H1 (cell line): ENCODE measurements at regions not wholly inside any gene's neighbourhood (a gene's known extent, or its start where the extent isn't known, plus 50 kb on each side); places are given as distances from the start of the nearest gene placed in this dataset.

ENCODE experiments used
- CTCF ChIA-PET: fragments of 300-600 bp; sonication (Branson Sonifier 250); formaldehyde crosslinking; loops from one replicate; lab custom pipeline; 2021; ENCODE audit not compliant: partially characterized antibody; lab: Charles Lee
- POLR2A ChIA-PET: fragments of 300-600 bp; sonication (Branson Sonifier 250); formaldehyde crosslinking; loops from one replicate; lab custom pipeline; 2021; ENCODE audit warnings: inconsistent platforms; ENCODE audit not compliant: partially characterized antibody; lab: Charles Lee
- DNase-seq, 2 experiments: peaks; one replicate each; pipeline versions ENCODE4 v3.0.0 to v3.0.0-alpha.2; 2010 to 2022; ENCODE audit warnings: low spot score in 2 of 2, low read depth in 1 of 2, mixed read lengths in 1 of 2
- FAIRE-seq: peaks from 2 replicates; lab custom pipeline; 2011; peaks lifted over from hg19 to GRCh38; lab: Jason Lieb, UNC
- H2AFZ ChIP-seq: 2 replicates; pipeline ENCODE4 v1.8.1; 2012; ENCODE audit warnings: low read length, inconsistent platforms
- H2AK5ac ChIP-seq: 2 replicates; pipeline ENCODE4 v1.6.1; 2013; ENCODE audit warnings: low read depth, low read length
- H2BK120ac ChIP-seq: replicated peaks from 2 replicates; pipeline ENCODE3; 2013; ENCODE audit warnings: low read depth, low read length, inconsistent platforms
- H2BK12ac ChIP-seq: 2 replicates; pipeline ENCODE4 v1.6.1; 2013; ENCODE audit warnings: low read depth, low read length
- H2BK15ac ChIP-seq: 2 replicates; pipeline ENCODE4 v1.6.1; 2013; ENCODE audit warnings: low read length
- H2BK20ac ChIP-seq: 2 replicates; pipeline ENCODE4 v1.6.1; 2013; ENCODE audit warnings: low read length
- H2BK5ac ChIP-seq: 2 replicates; pipeline ENCODE4 v1.6.1; 2013; ENCODE audit warnings: low read depth, low read length
- H3K14ac ChIP-seq: 2 replicates; pipeline ENCODE4 v1.6.1; 2013; ENCODE audit warnings: inconsistent platforms; ENCODE audit not compliant: insufficient read length
- H3K18ac ChIP-seq: 2 replicates; pipeline ENCODE4 v1.6.1; 2013; ENCODE audit warnings: low read length; ENCODE audit errors: extremely low read depth
- H3K23ac ChIP-seq: 2 replicates; pipeline ENCODE4 v1.6.1; 2013; ENCODE audit warnings: inconsistent platforms; ENCODE audit not compliant: insufficient read length
- H3K23me2 ChIP-seq: 2 replicates; pipeline ENCODE4 v1.6.1; 2013; ENCODE audit warnings: low read depth, low read length
- H3K27ac ChIP-seq: 2 replicates; pipeline ENCODE4 v1.6.1; 2011; ENCODE audit warnings: low read depth, low read length, inconsistent platforms
- H3K27me3 ChIP-seq, 4 experiments: replicated peaks in 1 of 4; 1 replicate in 1 of 4; 2 replicates in 3 of 4; pipeline versions ENCODE4 v1.6.1 to v1.8.1; 2011 to 2013; ENCODE audit warnings: low read length in 3 of 4, mild to moderate bottlenecking in 3 of 4, inconsistent platforms in 2 of 4, mixed read lengths in 2 of 4, moderate library complexity in 1 of 4; ENCODE audit not compliant: control insufficient read depth in 3 of 4, insufficient read depth in 3 of 4; ENCODE audit errors: extremely low read depth in 1 of 4
- H3K36me3 ChIP-seq, 4 experiments: 2 replicates each; pipeline versions ENCODE4 v1.6.1 to v1.8.1; 2011 to 2013; ENCODE audit warnings: mild to moderate bottlenecking in 4 of 4, low read length in 3 of 4, moderate library complexity in 2 of 4, control low read depth in 1 of 4, inconsistent platforms in 1 of 4; ENCODE audit not compliant: insufficient read depth in 4 of 4, control insufficient read depth in 2 of 4
- H3K4ac ChIP-seq: replicated peaks from 2 replicates; pipeline ENCODE3; 2013; ENCODE audit warnings: low read length, low read depth, mixed read lengths, inconsistent platforms; ENCODE audit not compliant: insufficient read length
- H3K4me1 ChIP-seq, 4 experiments: replicated peaks in 1 of 4; 1 replicate in 1 of 4; 2 replicates in 3 of 4; pipeline versions ENCODE4 v1.6.1 to v1.8.1; 2011 to 2013; ENCODE audit warnings: low read length in 3 of 4, inconsistent platforms in 2 of 4, mixed read lengths in 1 of 4; ENCODE audit not compliant: insufficient read depth in 4 of 4, control insufficient read depth in 3 of 4
- H3K4me2 ChIP-seq, 2 experiments: 2 replicates each; pipeline versions ENCODE4 v1.6.1 to v1.8.1; 2011 to 2013; ENCODE audit warnings: low read depth in 2 of 2, low read length in 2 of 2, control low read depth in 1 of 2, inconsistent platforms in 1 of 2, mild to moderate bottlenecking in 1 of 2; ENCODE audit not compliant: insufficient read depth in 1 of 2
- H3K4me3 ChIP-seq, 4 experiments: fragments of 200-600, 300-600 bp in 1 of 4; sonication (generic), shearing (Covaris generic), sonication (Bioruptor Twin) in 1 of 4; 2 replicates each; pipeline versions ENCODE4 v1.5.1 to v1.8.1; 2011 to 2016; ENCODE audit warnings: low read length in 4 of 4, low read depth in 3 of 4, control low read depth in 2 of 4, inconsistent platforms in 2 of 4, mild to moderate bottlenecking in 2 of 4, mixed read lengths in 1 of 4, moderate library complexity in 1 of 4; ENCODE audit not compliant: insufficient read depth in 2 of 4; ENCODE audit errors: extremely low read depth in 1 of 4
- H3K56ac ChIP-seq: replicated peaks from 2 replicates; pipeline ENCODE3; 2013; ENCODE audit warnings: low read depth, mild to moderate bottlenecking, mixed read lengths, low read length, inconsistent platforms; ENCODE audit not compliant: insufficient read length
- H3K79me1 ChIP-seq: 2 replicates; pipeline ENCODE4 v1.6.1; 2013; ENCODE audit warnings: low read depth, low read length, control low read depth
- H3K79me2 ChIP-seq, 2 experiments: 2 replicates each; pipeline versions ENCODE4 v1.6.1 to v1.8.1; 2012 to 2013; ENCODE audit warnings: low read length in 2 of 2, mild to moderate bottlenecking in 2 of 2, inconsistent platforms in 1 of 2; ENCODE audit not compliant: insufficient read depth in 2 of 2, control insufficient read depth in 1 of 2
- H3K9ac ChIP-seq, 4 experiments: replicated peaks in 1 of 4; 1 replicate in 1 of 4; 2 replicates in 3 of 4; pipeline versions ENCODE4 v1.6.1 to v1.8.1; 2011 to 2013; ENCODE audit warnings: low read depth in 3 of 4, low read length in 3 of 4, control low read depth in 2 of 4, mild to moderate bottlenecking in 2 of 4, moderate library complexity in 2 of 4, inconsistent platforms in 1 of 4; ENCODE audit errors: extremely low read depth in 1 of 4
- H3K9me3 ChIP-seq, 2 experiments: 2 replicates each; pipeline versions ENCODE4 v1.6.1 to v1.8.1; 2012 to 2013; ENCODE audit warnings: mild to moderate bottlenecking in 2 of 2, moderate library complexity in 2 of 2, control low read depth in 1 of 2, inconsistent platforms in 1 of 2, low read depth in 1 of 2, low read length in 1 of 2, mixed read lengths in 1 of 2; ENCODE audit not compliant: insufficient read depth in 2 of 2
- H4K20me1 ChIP-seq, 2 experiments: replicated peaks in 1 of 2; 2 replicates each; pipeline versions ENCODE3 to v1.8.1; 2011 to 2013; ENCODE audit warnings: inconsistent platforms in 2 of 2, low read length in 2 of 2, mild to moderate bottlenecking in 1 of 2; ENCODE audit not compliant: insufficient read depth in 2 of 2, control insufficient read depth in 1 of 2
- H4K5ac ChIP-seq: 2 replicates; pipeline ENCODE4 v1.6.1; 2013; ENCODE audit warnings: low read length, low read depth, mixed read lengths, inconsistent platforms; ENCODE audit not compliant: insufficient read length
- H4K8ac ChIP-seq: 2 replicates; pipeline ENCODE4 v1.8.0; 2013; ENCODE audit warnings: mild to moderate bottlenecking, moderate library complexity, low read length, inconsistent platforms; ENCODE audit not compliant: insufficient read depth; ENCODE audit errors: extremely low read depth
- H4K91ac ChIP-seq: replicated peaks from 2 replicates; pipeline ENCODE3; 2013; ENCODE audit warnings: low read length, mixed read lengths, inconsistent platforms; ENCODE audit not compliant: insufficient read length
- ATF3 ChIP-seq: IDR thresholded peaks from 2 replicates; pipeline ENCODE4 v1.6.1; 2011; ENCODE audit warnings: low read depth, mild to moderate bottlenecking, low read length; ENCODE audit not compliant: insufficient read depth
- CBX5 ChIP-seq: fragments of 300-800, 300-1000 bp; sonication (generic); IDR thresholded peaks from 2 replicates; pipeline ENCODE4 v1.7.1; 2016; ENCODE audit warnings: antibody characterized with exemption, low read length, low read depth
- CREB1 ChIP-seq: IDR thresholded peaks from 2 replicates; pipeline ENCODE4 v1.6.1; 2012; ENCODE audit warnings: inconsistent platforms
- JUN ChIP-seq: IDR thresholded peaks from 2 replicates; pipeline ENCODE4 v1.6.1; 2011; ENCODE audit warnings: low read depth, mild to moderate bottlenecking, improper control_type of control experiment, low read length
- RNF2 ChIP-seq: fragments of 200-900, 300-1000 bp; sonication (generic); IDR thresholded peaks from 2 replicates; pipeline ENCODE4 v1.7.1; 2016; ENCODE audit warnings: borderline replicate concordance, low read depth, mild to moderate bottlenecking, antibody characterized with exemption, low read length; ENCODE audit not compliant: poor library complexity, severe bottlenecking; ENCODE audit errors: missing control alignments
- SIRT6 ChIP-seq: IDR thresholded peaks from one replicate; pipeline ENCODE4 v1.7.1; 2012; ENCODE audit warnings: low read length, inconsistent platforms
- SIX5 ChIP-seq: IDR thresholded peaks from 2 replicates; pipeline ENCODE4 v1.6.1; 2011; ENCODE audit warnings: mild to moderate bottlenecking, low read depth, low read length
- ZNF274 ChIP-seq: IDR thresholded peaks from 2 replicates; pipeline ENCODE4 v1.7.0; 2012; ENCODE audit warnings: low read length, borderline replicate concordance; ENCODE audit errors: extremely low read depth
- WGBS, 2 experiments: shearing (Covaris generic) in 1 of 2; methylation state at CpG; one replicate each; pipeline versions ENCODE4 v1.1.6 to v1.1.7; 2013 to 2015; ENCODE audit warnings: low lambda C conversion rate in 2 of 2, mixed read lengths in 2 of 2, inconsistent platforms in 1 of 2, low coverage in 1 of 2, missing lambda C conversion rate in 1 of 2; ENCODE audit not compliant: insufficient replicate concordance in 2 of 2, insufficient coverage in 1 of 2, insufficient read length in 1 of 2; ENCODE audit errors: extremely low coverage in 1 of 2, missing lambda C conversion rate in 1 of 2; 5-methylcytosine and 5-hydroxymethylcytosine counted together

- no peaks in the 10 kb centered on the region for H3K79me2 ChIP-seq
- no peak overlapping the region for H3K4ac ChIP-seq
- no peak overlapping the region for H3K27ac ChIP-seq
- no peak overlapping the region for H3K4me3 ChIP-seq
- ChIA-PET CTCF (interaction anchor here (0.6 to 1.2 kb wide), 3 partner anchors 15 to 747 kb away, joined by 3 to 4 read pairs (median 3); no protein-coding TSS in a partner anchor), POLR2A (no interaction called here)
- H2BK5ac ChIP-seq: no peak overlapping the region
- no peak overlapping the region for H3K18ac ChIP-seq
- H3K79me1 ChIP-seq: no peaks in the 10 kb centered on the region
- no peaks in the 10 kb centered on the region for H3K4me1 ChIP-seq
- H3K36me3 ChIP-seq: no peaks in the 10 kb centered on the region
- no peak overlapping the region for H3K4me2 ChIP-seq
- no peak overlapping the region for H3K23ac ChIP-seq
- no peak overlapping the region for H2BK12ac ChIP-seq
- H3K14ac ChIP-seq: no peak overlapping the region
- no peak overlapping the region for H2AK5ac ChIP-seq
- no peak overlapping the region for H2BK20ac ChIP-seq
- FAIRE-seq: no peak
- H3K9me3 ChIP-seq: peaks cover 0 to 3% of the 10 kb centered on the region in 2 experiments; a peak in 1 of 4 replicates
- H2BK120ac ChIP-seq: no peak overlapping the region
- 0 out of 2 replicates have a peak overlapping the region, but pooled peaks have one; percentile 50 for H2AFZ ChIP-seq
- H2BK15ac ChIP-seq: no peak overlapping the region
- no peak overlapping the region for H3K56ac ChIP-seq
- TF ChIP-seq SIX5 (no peak), ZNF274 (no peak), CBX5 (no peak), ATF3 (no peak), SIRT6 (no peak), CREB1 (no peak), RNF2 (no peak), JUN (no peak)
- TF ChIP-seq, all 59 proteins: peak for 0
- Histone ChIP-seq H3K23me2 (no peaks in the 10 kb centered on the region), H4K91ac (no peak overlapping the region), H4K20me1 (no peaks in the 10 kb centered on the region), H3K27me3 (no peaks in the 10 kb centered on the region), H4K8ac (no peak overlapping the region), H4K5ac (no peak overlapping the region), H3K9ac (no peak overlapping the region)
- no peak for DNase-seq
- 89% methylated on average over 3 of the region's 3 CpGs; no CpG with 5 or more reads in 1 of the 2 experiments for WGBS, 2 experiments
These were observed 327.8 kb upstream of the ATP11B start for GRCh38 chr3:182465301-182466185.
